ENCODE measurements at regions not wholly inside any gene's neighbourhood (a gene's known extent, or its start where the extent isn't known, plus 50 kb on each side); places are given as distances from the start of the nearest gene placed in this dataset.

DNA sequence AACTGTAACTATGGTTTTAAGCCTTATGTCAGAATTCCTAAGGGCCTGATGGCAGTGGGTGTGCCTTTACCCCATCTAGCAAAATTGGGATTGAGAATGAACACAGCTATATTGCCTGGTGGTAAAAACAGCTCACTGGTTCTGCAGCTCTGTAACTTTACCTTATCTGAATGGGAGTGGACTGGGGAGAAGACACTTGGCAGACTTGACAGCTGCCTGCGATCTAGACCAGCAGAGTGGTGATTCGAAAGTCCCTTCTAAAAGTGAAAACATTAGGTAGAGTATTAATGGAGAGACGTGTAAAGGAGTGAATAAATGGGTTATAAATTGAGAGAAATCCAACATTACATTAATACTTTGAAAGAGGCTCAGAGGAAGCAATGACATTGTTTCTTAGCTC is 289.1 kb upstream of the EDIL3 start:
- no peaks in the 10 kb centered on the region for H3K27me3 ChIP-seq (ENCODE audit: control insufficient read depth, insufficient read depth, low read length)
- TF ChIP-seq, protein P1, sequence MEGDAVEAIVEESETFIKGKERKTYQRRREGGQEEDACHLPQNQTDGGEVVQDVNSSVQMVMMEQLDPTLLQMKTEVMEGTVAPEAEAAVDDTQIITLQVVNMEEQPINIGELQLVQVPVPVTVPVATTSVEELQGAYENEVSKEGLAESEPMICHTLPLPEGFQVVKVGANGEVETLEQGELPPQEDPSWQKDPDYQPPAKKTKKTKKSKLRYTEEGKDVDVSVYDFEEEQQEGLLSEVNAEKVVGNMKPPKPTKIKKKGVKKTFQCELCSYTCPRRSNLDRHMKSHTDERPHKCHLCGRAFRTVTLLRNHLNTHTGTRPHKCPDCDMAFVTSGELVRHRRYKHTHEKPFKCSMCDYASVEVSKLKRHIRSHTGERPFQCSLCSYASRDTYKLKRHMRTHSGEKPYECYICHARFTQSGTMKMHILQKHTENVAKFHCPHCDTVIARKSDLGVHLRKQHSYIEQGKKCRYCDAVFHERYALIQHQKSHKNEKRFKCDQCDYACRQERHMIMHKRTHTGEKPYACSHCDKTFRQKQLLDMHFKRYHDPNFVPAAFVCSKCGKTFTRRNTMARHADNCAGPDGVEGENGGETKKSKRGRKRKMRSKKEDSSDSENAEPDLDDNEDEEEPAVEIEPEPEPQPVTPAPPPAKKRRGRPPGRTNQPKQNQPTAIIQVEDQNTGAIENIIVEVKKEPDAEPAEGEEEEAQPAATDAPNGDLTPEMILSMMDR (IDR thresholded peaks at IDR 0.05): no peak
- DNase-seq: no peak
- H3K27ac ChIP-seq (ENCODE audit: low read length): no peak overlapping the region
- WGBS (ENCODE audit: insufficient coverage): 91% methylated on average over 2 of the region's 3 CpGs
- no peak overlapping the region for H3K4me3 ChIP-seq (ENCODE audit: low read length)
- no peaks in the 10 kb centered on the region for H3K4me1 Mint-ChIP-seq
- no peaks in the 10 kb centered on the region for H3K4me1 ChIP-seq (ENCODE audit: control insufficient read depth, insufficient read depth, low read length)
- ATAC-seq: no peak
- peaks cover 9 to 16% of the 10 kb centered on the region in 2 donors for H3K9me3 Mint-ChIP-seq
- no peak overlapping the region for H3K4me3 Mint-ChIP-seq
- peaks cover 6% of the 10 kb centered on the region for H3K9me3 ChIP-seq (ENCODE audit: control insufficient read depth, insufficient read depth, low read length)
- no peak overlapping the region for H3K27ac Mint-ChIP-seq
- peaks cover 19% of the 10 kb centered on the region for H3K36me3 Mint-ChIP-seq
- H3K36me3 ChIP-seq (ENCODE audit: control insufficient read depth, insufficient read depth, low read length): no peaks in the 10 kb centered on the region
- intact Hi-C loops (cut with micrococcal nuclease): no loop called here
- H3K27me3 Mint-ChIP-seq (ENCODE audit: low read depth in 2 of 2): no peaks in the 10 kb centered on the region

DNA sequence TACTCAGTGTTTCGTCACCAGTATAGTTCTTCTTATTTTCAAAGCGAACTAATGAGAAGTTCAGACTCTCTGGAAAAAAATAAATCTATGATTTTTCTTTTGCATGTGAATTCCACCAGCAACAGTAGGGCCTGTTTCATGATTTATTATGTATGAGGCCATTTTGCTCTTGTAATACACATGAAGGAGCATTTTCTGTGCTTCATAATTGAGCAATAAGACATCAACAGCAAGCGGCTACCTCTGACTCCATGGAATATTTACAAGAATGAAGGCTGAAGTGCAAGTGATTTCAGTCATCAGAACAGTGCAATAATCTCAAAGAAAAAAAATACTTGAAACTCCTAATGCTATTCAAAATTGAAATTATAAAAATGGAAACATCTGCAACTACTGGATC is 282.9 kb upstream of the EDIL3 start:
- peaks cover 19 to 20% of the 10 kb centered on the region in 2 donors for H3K9me3 Mint-ChIP-seq
- Histone ChIP-seq H3K4me1 (ENCODE audit: control insufficient read depth, insufficient read depth, low read length) (no peaks in the 10 kb centered on the region), H3K27ac (ENCODE audit: low read length) (no peak overlapping the region), H3K9me3 (ENCODE audit: control insufficient read depth, insufficient read depth, low read length) (peaks cover 6% of the 10 kb centered on the region), H3K36me3 (ENCODE audit: control insufficient read depth, insufficient read depth, low read length) (no peaks in the 10 kb centered on the region), H3K27me3 (ENCODE audit: control insufficient read depth, insufficient read depth, low read length) (no peaks in the 10 kb centered on the region), H3K4me3 (ENCODE audit: low read length) (no peak overlapping the region)
- no peaks in the 10 kb centered on the region for H3K4me1 Mint-ChIP-seq
- 91% methylated on average over 3 of the region's 3 CpGs for WGBS (ENCODE audit: insufficient coverage)
- DNase-seq (no peak), ATAC-seq (no peak)
- intact Hi-C loops (cut with micrococcal nuclease): no loop called here
- no peak overlapping the region for H3K4me3 Mint-ChIP-seq
- H3K27me3 Mint-ChIP-seq (ENCODE audit: low read depth in 2 of 2): no peaks in the 10 kb centered on the region
- H3K36me3 Mint-ChIP-seq: peaks cover 19% of the 10 kb centered on the region
- TF ChIP-seq, protein P1 (IDR thresholded peaks at IDR 0.05): no peak
- no peak overlapping the region for H3K27ac Mint-ChIP-seq

DNA sequence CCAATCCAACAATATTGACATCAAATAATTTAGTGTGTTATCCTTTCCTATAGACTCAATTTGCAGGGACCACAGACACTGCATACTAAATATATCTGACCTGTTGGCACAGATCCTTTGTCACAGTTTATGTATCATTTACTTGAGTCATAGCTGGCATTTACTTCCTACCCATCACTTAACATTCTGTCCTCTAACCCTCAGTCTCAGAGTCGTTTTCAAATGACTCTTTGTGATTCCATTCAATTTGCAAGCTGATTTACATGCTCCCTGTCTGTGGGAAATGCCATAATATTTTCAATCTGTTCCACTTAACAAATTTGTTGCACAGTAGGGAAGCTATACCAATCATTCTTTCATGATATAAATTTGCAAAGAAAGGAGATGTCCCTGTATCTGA is 265.7 kb upstream of the EDIL3 start:
- intact Hi-C loops (cut with micrococcal nuclease): no loop called here
- Mint-ChIP-seq H3K9me3 (peaks cover 12 to 14% of the 10 kb centered on the region in 2 donors), H3K36me3 (peaks cover 7% of the 10 kb centered on the region), H3K4me1 (no peaks in the 10 kb centered on the region), H3K27me3 (ENCODE audit: low read depth in 2 of 2) (no peaks in the 10 kb centered on the region), H3K4me3 (no peak overlapping the region), H3K27ac (no peak overlapping the region)
- Histone ChIP-seq H3K9me3 (ENCODE audit: control insufficient read depth, insufficient read depth, low read length) (peaks cover 7% of the 10 kb centered on the region), H3K4me3 (ENCODE audit: low read length) (no peak overlapping the region), H3K4me1 (ENCODE audit: control insufficient read depth, insufficient read depth, low read length) (no peaks in the 10 kb centered on the region), H3K27me3 (ENCODE audit: control insufficient read depth, insufficient read depth, low read length) (no peaks in the 10 kb centered on the region), H3K36me3 (ENCODE audit: control insufficient read depth, insufficient read depth, low read length) (no peaks in the 10 kb centered on the region), H3K27ac (ENCODE audit: low read length) (no peak overlapping the region)
- ATAC-seq: no peak
- TF ChIP-seq, protein P1 (IDR thresholded peaks at IDR 0.05): no peak
- no peak for DNase-seq
- WGBS (ENCODE audit: insufficient coverage): 53% methylated on average over 1 of the region's 1 CpG

DNA sequence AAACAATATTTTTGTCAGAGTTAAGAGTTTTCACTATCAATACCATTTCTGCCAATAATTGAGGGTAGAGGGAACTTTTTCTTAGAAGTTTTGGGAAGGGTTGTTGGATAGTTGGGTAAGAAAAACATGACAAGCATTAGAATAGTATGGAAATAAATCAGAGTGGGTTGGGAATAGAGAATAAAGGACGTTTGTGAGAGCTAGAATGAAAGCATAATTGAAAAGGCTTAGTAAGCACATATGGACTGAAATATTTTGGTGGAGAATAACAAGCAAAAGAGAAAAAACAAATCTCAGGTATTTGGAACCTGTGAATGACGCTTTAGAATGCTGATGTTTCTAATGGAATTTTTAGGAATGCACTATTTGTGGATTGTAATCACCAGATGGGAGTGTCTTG is 262.9 kb upstream of the EDIL3 start:
- Mint-ChIP-seq H3K9me3 (peaks cover 15 to 17% of the 10 kb centered on the region in 2 donors), H3K27ac (no peak overlapping the region), H3K27me3 (ENCODE audit: low read depth in 2 of 2) (no peaks in the 10 kb centered on the region), H3K36me3 (peaks cover 7% of the 10 kb centered on the region), H3K4me3 (no peak overlapping the region), H3K4me1 (no peaks in the 10 kb centered on the region)
- Histone ChIP-seq H3K9me3 (ENCODE audit: control insufficient read depth, insufficient read depth, low read length) (peaks cover 9% of the 10 kb centered on the region), H3K36me3 (ENCODE audit: control insufficient read depth, insufficient read depth, low read length) (no peaks in the 10 kb centered on the region), H3K27me3 (ENCODE audit: control insufficient read depth, insufficient read depth, low read length) (no peaks in the 10 kb centered on the region), H3K4me3 (ENCODE audit: low read length) (no peak overlapping the region), H3K27ac (ENCODE audit: low read length) (no peak overlapping the region), H3K4me1 (ENCODE audit: control insufficient read depth, insufficient read depth, low read length) (no peaks in the 10 kb centered on the region)
- TF ChIP-seq, protein P1 (IDR thresholded peaks at IDR 0.05): no peak
- WGBS (ENCODE audit: insufficient coverage): 65% methylated on average over 2 of the region's 2 CpGs
- ATAC-seq: no peak
- intact Hi-C loops (cut with micrococcal nuclease): no loop called here
- no peak for DNase-seq
